A549 (cell line): ENCODE measurements at regions not wholly inside any gene's neighbourhood (a gene's known extent, or its start where the extent isn't known, plus 50 kb on each side); places are given as distances from the start of the nearest gene placed in this dataset.

Experiments
- CBX2 ChIP-seq: fragments of 200-600 bp; sonication (generic); IDR thresholded peaks from 2 replicates; pipeline ENCODE4 v1.6.1; 2016; ENCODE audit warnings: low read depth, mild to moderate bottlenecking, borderline replicate concordance
- EP300 ChIP-seq, 2 experiments: fragments of >200 bp; sonication (Bioruptor Twin); formaldehyde crosslinking; IDR thresholded peaks; 2 replicates in 1 of 2; 3 replicates in 1 of 2; pipeline ENCODE4 v1.6.1; 2016 to 2017
- GATA3 ChIP-seq: IDR thresholded peaks from 2 replicates; pipeline ENCODE4 v1.6.1; 2012; ENCODE audit warnings: borderline replicate concordance
- HDAC2 ChIP-seq: fragments of 200-600 bp; sonication (generic); IDR thresholded peaks from 2 replicates; pipeline ENCODE4 v1.6.1; 2016
- KDM1A ChIP-seq: fragments of 200-600 bp; sonication (generic); IDR thresholded peaks from 2 replicates; pipeline ENCODE4 v1.6.1; 2016; ENCODE audit warnings: low read depth, mild to moderate bottlenecking
- POLR2A ChIP-seq: IDR thresholded peaks from 2 replicates; pipeline ENCODE4 v1.6.1; 2012; ENCODE audit warnings: mild to moderate bottlenecking, low read length
- POLR2AphosphoS2 ChIP-seq: conservative IDR thresholded peaks from 2 replicates; pipeline ENCODE4 v1.6.1; 2012; ENCODE audit warnings: low read length, improper control_type of control experiment, inconsistent platforms
- RFX5 ChIP-seq: fragments of 450-650 bp; IDR thresholded peaks from 2 replicates; pipeline ENCODE4 v1.7.1; 2014; ENCODE audit warnings: antibody characterized with exemption, mild to moderate bottlenecking, moderate library complexity
- SMC3 ChIP-seq: fragments of >200 bp; sonication (Bioruptor Twin); formaldehyde crosslinking; IDR thresholded peaks from 3 replicates; pipeline ENCODE4 v1.6.1; 2018; ENCODE audit warnings: inconsistent platforms
- USF2 ChIP-seq: fragments of 450-650 bp; IDR thresholded peaks from 2 replicates; pipeline ENCODE4 v1.6.1; 2014; ENCODE audit warnings: antibody characterized with exemption
- TF ChIP-seq, protein P1 (sequence below): fragments of >200 bp; sonication (Bioruptor Twin); formaldehyde crosslinking; IDR thresholded peaks from 3 replicates; pipeline ENCODE4 v1.5.1; 2016

GRCh38 chr5:74360535-74361210, 279.9 kb downstream of the ENC1 start:
- TF ChIP-seq POLR2AphosphoS2 = no peak
- no peak for TF ChIP-seq USF2
- TF ChIP-seq, protein P1, sequence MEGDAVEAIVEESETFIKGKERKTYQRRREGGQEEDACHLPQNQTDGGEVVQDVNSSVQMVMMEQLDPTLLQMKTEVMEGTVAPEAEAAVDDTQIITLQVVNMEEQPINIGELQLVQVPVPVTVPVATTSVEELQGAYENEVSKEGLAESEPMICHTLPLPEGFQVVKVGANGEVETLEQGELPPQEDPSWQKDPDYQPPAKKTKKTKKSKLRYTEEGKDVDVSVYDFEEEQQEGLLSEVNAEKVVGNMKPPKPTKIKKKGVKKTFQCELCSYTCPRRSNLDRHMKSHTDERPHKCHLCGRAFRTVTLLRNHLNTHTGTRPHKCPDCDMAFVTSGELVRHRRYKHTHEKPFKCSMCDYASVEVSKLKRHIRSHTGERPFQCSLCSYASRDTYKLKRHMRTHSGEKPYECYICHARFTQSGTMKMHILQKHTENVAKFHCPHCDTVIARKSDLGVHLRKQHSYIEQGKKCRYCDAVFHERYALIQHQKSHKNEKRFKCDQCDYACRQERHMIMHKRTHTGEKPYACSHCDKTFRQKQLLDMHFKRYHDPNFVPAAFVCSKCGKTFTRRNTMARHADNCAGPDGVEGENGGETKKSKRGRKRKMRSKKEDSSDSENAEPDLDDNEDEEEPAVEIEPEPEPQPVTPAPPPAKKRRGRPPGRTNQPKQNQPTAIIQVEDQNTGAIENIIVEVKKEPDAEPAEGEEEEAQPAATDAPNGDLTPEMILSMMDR = no peak
- no peak for TF ChIP-seq EP300 (IDR thresholded peaks at IDR 0.05)
- TF ChIP-seq POLR2A = no peak
- no peak for TF ChIP-seq GATA3
- TF ChIP-seq HDAC2 = no peak
- TF ChIP-seq KDM1A = no peak
- TF ChIP-seq CBX2 = no peak
- TF ChIP-seq SMC3 = no peak
- TF ChIP-seq RFX5 = no peak
